ENCODE measurements at regions not wholly inside any gene's neighbourhood (a gene's known extent, or its start where the extent isn't known, plus 50 kb on each side); places are given as distances from the start of the nearest gene placed in this dataset.
"Not testable (repeated sequence)": the region's sequence is repeated elsewhere in the genome, so short reads cannot be mapped to it uniquely, and the experiment has no call there.

DNA sequence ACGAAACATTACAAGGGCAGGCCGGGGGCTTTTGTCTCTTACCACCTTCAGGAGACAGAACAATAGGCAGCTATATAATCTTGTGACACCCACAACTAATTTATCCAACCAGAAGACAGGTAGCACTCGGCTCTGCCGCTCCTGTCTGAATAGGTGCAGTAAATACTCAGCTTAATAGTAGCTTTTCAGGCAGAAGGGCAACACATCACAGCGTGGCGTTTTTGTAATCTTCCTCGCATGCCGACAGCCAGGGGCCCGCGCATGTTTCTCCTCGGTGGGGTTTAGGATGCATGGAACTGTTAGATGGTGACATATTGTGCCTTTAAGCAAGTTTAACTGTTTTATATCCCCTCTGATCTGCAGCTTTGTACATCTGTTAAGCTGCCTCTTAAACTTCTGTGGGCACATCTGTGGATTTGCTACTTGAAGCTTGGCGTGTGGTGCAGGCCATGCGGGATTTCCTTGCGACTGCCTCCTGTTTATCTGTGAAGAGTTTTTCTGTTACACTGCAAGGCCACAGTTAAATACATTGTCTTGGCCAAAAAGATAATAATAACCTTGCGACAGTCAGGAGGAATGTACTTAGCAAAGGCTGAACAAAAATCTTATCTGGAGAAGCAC, 123.2 kb upstream of the BNIP2 start:
- no peak for DNase-seq
- H3K79me2 ChIP-seq (ENCODE audit: insufficient read depth, low read length): no peaks in the 10 kb centered on the region
- no peak for TF ChIP-seq CTCF (IDR thresholded peaks at IDR 0.05)
- H3K4me2 ChIP-seq (replicated peaks; ENCODE audit: extremely low read depth, low read length, poor library complexity, severe bottlenecking): no peak overlapping the region
- no CpG with 5 or more reads among the region's 15 CpGs for WGBS (ENCODE audit: insufficient coverage)
- no peak overlapping the region for H3K9ac ChIP-seq (ENCODE audit: insufficient read depth, low read length, poor library complexity, severe bottlenecking)
- no peak overlapping the region for H3K27ac ChIP-seq (ENCODE audit: low read depth in 1 of 2, low read length in 2 of 2)
- no peaks in the 10 kb centered on the region for H3K9me3 ChIP-seq (replicated peaks in 1 of 2; ENCODE audit: control insufficient read depth in 1 of 2, insufficient read depth in 1 of 2, low read length in 2 of 2)
- H3K4me3 ChIP-seq (replicated peaks in 1 of 3; ENCODE audit: low read depth in 2 of 3, low read length in 3 of 3): no peak overlapping the region
- Mint-ChIP-seq H3K9me3 (peaks cover 0 to 4% (median 0%) of the 10 kb centered on the region in 7 donors), H3K36me3 (no peaks in the 10 kb centered on the region), H3K4me1 (no peaks in the 10 kb centered on the region), H3K4me3 (no peak overlapping the region), H3K27me3 (ENCODE audit: low read depth in 3 of 3) (peaks cover 5 to 10% (median 5%) of the 10 kb centered on the region in 3 donors), H3K27ac (no peak overlapping the region)
- no peaks in the 10 kb centered on the region for H4K20me1 ChIP-seq (ENCODE audit: insufficient read depth, low read length)
- peaks cover 3 to 5% of the 10 kb centered on the region in 2 donors for H3K27me3 ChIP-seq (ENCODE audit: control insufficient read depth in 2 of 2, insufficient read depth in 2 of 2, low read length in 2 of 2)
- H3K4me1 ChIP-seq (ENCODE audit: control insufficient read depth in 1 of 2, insufficient read depth in 2 of 2, low read length in 2 of 2): no peaks in the 10 kb centered on the region
- H3K36me3 ChIP-seq (replicated peaks in 1 of 2; ENCODE audit: control insufficient read depth in 1 of 2, insufficient read depth in 2 of 2, low read length in 2 of 2): no peaks in the 10 kb centered on the region
- H2AFZ ChIP-seq (ENCODE audit: insufficient read depth, low read depth, low read length, poor library complexity, severe bottlenecking): no peak overlapping the region
- intact Hi-C loops (cut with micrococcal nuclease): no loop called here

DNA sequence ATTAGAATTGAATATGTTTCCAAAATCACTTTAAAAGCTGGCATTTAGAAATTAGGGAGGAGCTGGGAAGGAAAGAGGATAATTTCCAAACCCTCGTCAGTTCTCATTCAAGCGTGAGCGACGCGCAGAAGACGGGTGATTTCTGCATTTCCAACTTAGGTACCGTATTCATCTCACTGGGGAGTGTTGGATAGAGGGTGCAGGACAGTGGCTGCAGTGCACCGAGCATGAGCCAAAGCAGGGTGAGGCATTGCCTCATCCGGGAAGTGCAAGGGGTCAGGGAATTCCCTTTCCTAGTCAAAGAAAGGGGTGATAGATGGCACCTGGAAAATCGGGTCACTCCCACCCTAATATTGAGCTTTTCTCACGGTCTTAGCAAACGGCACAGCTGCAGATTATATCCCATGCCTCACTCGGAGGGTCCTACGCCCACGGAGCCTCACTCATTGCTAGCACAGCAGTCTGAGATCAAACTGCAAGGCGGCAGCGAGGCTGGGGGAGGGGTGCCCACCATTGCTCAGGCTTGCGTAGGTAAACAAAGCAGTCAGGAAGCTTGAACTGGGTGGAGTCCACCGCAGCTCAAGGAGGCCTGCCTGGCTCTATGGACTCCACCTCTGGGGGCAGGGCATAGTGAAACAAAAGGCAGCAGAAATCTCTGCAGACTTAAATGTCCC, 114.3 kb upstream of the BNIP2 start:
- H3K27ac ChIP-seq (ENCODE audit: low read depth in 1 of 2, low read length in 2 of 2); H3K4me3 ChIP-seq (replicated peaks in 1 of 3; ENCODE audit: low read depth in 2 of 3, low read length in 3 of 3); intact Hi-C loops (cut with micrococcal nuclease); H3K4me1 Mint-ChIP-seq; H3K9me3 Mint-ChIP-seq; H3K36me3 ChIP-seq (replicated peaks in 1 of 2; ENCODE audit: control insufficient read depth in 1 of 2, insufficient read depth in 2 of 2, low read length in 2 of 2); DNase-seq; H2AFZ ChIP-seq (ENCODE audit: insufficient read depth, low read depth, low read length, poor library complexity, severe bottlenecking); H3K27me3 ChIP-seq (ENCODE audit: control insufficient read depth in 2 of 2, insufficient read depth in 2 of 2, low read length in 2 of 2); H3K36me3 Mint-ChIP-seq; H3K9me3 ChIP-seq (replicated peaks in 1 of 2; ENCODE audit: control insufficient read depth in 1 of 2, insufficient read depth in 1 of 2, low read length in 2 of 2); H3K4me1 ChIP-seq (ENCODE audit: control insufficient read depth in 1 of 2, insufficient read depth in 2 of 2, low read length in 2 of 2); H3K4me3 Mint-ChIP-seq; H3K9ac ChIP-seq (ENCODE audit: insufficient read depth, low read length, poor library complexity, severe bottlenecking); H4K20me1 ChIP-seq (ENCODE audit: insufficient read depth, low read length); H3K4me2 ChIP-seq (replicated peaks; ENCODE audit: extremely low read depth, low read length, poor library complexity, severe bottlenecking); H3K79me2 ChIP-seq (ENCODE audit: insufficient read depth, low read length): not testable (repeated sequence)
- peak overlapping the region in 1 of 7 donors; percentile 26 for H3K27ac Mint-ChIP-seq
- peaks cover 4 to 13% (median 8%) of the 10 kb centered on the region in 3 donors for H3K27me3 Mint-ChIP-seq (ENCODE audit: low read depth in 3 of 3)
- 87% methylated on average over 13 of the region's 19 CpGs for WGBS (ENCODE audit: insufficient coverage)
